ENCODE measurements at regions not wholly inside any gene's neighbourhood (a gene's known extent, or its start where the extent isn't known, plus 50 kb on each side); places are given as distances from the start of the nearest gene placed in this dataset.

DNA sequence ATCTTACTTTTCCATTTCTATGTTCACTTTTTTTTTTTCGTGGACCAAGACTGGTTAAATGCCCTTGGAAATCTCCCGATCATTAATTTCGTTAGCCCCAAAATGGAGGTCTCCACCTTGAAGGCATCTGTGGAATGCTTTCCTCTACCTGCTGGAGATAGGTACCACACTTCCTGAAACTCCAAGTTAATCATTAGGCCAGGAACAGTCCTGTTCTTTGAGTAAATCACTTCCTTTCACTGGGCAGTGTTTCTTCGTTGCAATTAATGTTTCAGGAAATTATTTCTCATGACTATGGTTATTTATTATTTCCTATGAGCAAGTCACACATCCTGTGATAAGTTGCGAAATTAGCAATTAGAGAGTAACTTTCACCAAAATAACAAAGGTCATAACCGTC, 225.2 kb upstream of the LYPLAL1 start:
- DNase-seq = no peak

DNA sequence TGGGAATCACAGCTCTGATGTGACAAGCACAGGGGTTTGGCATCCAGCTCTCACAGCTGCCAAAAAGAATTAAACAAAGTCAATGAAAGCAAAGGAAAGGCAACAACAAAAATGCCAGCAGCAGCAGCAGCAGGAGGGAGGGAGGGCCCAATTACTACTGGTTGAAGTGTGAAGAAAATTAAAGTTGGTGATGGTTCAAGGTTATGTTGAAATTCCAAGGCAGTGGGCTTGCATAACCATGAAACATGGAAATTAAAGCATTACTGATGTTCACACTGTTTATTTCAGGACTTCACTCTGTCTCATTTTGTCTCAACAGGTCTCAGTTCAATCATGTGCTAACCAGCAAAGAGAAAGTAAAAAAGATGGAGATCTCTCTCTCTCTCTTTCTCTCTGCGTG, 220.3 kb upstream of the LYPLAL1 start:
- DNase-seq = peak; percentile 30

DNA sequence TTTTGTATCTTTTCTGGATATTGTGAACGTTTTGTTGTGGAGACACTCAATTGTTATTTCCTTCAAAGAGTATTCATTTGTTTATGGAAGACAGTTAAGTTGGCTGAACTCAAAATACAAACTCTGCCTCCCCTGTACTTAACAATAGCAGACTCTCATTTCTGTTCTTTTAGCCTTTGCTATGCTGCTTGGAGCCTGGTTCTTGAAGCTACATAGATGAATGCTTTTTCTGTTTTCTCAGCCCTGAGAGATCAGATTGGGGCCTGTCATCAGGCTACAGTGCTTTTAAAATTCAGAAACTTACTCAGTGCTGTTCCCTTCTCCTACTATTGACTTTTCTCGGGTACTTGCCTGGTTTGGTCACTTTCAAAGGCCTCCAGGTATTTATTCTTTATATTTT, 215.7 kb upstream of the LYPLAL1 start:
- DNase-seq = no peak

DNA sequence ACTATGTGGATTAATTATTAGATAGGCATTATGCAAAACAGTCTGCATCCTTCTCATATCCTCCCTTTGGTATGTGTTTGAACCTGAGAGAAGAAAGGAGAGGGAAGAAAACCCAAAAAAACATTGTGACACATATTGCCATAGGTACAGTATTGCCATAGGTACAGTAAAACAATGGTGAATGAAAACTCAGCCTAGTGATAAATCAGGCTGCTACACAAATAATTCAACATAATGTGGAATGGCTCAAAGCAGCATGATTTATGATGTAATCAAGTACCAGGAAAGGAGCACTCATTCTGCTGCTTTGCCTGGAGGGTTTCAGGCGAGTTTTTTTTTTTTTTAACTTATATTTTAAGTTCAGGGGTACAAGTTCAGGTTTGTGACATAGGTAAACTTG, 213.9 kb upstream of the LYPLAL1 start:
- DNase-seq = no peak

DNA sequence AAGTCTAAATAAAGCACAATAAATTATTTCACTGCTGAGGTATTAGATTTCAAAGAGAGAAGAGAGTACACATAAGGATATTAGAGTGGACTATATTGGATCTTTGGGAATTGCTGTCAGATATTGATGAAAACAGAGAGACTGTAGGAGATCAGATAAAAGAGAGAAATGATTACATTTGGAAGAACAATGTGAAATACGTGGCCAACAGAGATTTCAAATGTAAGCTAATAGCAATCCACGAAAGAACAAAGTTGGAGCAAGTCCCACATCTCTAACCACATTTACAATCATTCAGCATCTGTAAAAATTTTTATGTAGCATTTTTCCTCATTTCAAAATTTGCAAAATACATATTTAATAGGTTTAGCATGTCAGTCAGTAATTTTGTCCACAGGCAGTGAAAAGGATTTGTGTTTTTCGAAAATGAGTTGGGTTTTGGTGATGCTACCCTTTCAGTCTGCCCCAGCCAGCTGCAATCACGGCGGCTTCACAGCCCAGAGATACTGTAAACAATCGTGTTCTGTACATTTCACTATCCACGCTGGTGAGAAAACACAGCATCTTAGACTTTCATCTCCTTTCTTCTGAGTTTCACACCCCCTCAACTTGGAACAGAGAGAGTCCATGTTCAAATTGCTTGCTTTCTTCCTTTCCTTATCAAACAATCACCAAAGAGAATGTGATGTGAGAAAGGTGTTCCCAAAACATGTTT, 209.1 kb upstream of the LYPLAL1 start:
- no peak for DNase-seq

DNA sequence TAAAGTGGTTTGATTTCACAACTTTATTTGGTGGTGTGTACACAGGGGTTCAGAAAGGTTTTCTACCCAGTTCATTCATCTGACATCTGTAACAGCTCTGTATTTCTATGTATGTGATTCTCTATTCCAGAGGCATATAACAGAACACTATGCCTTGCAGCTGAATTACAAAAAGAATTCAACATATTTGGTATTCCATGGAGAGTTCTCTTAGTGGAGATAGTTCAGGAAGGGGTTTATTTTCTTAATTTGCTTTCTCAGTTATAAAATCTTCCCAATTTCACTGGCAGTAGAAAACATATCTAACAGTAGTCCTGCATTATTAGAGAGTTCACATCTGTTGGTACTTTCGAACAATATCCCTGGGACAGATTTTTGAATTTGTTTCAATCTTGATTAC, 207.9 kb upstream of the LYPLAL1 start:
- DNase-seq = no peak

DNA sequence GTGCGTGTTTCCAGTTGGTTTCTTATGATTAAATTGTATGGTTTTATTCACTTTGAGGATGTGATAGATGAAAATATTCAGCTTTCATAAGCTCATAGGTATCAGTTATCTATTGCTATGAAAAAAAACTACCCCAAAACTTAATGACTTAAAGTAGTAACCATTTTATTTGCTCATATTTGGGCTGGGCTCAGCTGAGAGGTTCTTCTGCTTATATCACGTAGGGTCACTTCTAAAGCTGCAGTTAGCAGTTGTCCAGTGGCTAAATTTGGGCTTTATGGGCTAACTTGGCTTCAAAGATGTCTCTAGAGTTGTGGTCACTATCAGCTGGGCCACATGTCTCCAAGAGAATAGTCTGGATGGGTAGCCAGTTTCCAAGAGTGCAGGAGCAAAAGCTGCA, 206.4 kb upstream of the LYPLAL1 start:
- no peak for DNase-seq

DNA sequence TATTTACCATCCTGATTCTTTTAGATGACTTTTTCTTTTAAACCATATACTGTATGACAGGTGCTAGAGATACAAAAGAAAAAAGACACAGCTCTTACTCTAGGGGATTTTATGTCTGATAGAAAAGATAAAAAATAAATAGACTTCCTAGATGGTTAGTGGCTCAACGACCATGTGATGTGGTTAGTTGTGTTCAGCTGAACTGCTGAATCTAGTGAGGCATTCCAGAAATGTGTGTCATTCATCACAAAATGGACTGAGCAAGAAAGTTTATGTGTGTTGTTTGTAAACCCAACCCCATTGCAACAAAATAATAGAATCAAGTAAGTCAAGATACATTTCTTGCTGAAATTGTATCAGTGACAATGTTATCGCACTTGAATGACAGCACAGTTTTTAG, 205.8 kb upstream of the LYPLAL1 start:
- no peak for DNase-seq

DNA sequence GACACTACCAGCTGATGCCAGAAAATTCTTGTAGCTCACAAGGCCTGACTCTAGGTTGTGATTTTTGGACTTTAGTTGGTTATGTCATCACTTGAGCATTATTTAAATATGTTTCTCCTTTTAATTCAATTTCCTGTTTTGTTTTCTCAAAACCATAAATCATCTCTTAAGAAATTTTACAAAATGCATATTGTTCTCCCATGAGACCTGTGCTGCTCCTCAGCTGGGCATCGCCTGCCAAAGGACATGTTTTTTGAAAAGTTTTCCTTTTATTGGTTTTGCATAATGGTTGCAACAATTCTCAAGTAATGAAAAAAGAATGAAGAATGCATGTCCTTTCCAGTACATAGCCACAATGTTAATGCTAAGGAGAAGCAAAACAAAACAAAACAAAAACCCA, 204.7 kb upstream of the LYPLAL1 start:
- no peak for DNase-seq

DNA sequence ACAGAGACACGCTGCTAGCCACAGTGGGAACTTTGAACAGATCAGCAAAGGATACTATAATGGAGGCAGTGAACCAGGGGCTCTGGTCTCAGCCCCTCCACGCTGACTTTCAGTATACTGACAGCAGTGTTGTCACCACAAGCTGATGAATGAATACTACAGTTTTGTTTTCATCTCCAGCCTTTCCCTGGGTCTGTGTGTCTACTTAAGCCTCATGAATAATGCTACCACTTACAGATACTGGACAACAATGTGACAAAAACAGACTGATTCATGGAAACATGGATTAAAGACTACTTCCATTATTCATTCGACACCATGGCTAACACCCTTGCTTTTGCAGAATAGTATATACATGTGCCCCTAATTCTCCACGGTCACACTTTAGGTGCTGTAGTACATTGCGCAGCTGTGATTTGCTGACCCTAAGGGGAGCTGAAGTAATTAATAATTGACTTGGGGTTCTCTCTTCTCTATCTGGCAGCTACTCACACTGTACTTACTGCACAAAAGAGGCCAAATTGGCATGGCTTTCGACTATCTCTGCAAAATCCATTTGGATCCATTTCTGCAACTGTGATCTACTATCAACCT, 203.2 kb upstream of the LYPLAL1 start:
- DNase-seq = peak; percentile 26

DNA sequence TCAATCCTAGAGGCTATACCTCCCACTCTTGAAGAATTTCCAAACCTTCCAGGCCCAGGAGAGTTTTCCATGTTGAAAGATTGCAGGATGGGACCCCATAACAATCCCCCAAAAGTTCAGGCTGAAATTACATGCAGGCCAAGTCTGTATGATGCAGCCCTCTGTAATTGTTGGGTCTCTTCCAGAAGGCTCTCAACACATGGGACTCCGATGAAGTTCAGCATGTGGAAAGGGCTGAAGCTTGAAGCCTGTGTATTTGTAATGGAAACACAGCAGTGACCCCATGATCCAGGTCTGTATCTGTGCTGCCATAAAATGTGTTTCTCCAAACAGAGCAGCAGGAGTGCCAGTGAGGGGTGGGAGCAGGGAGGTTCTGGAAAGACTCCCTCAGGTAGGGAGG, 202.5 kb upstream of the LYPLAL1 start:
- peak; percentile 69 for DNase-seq

DNA sequence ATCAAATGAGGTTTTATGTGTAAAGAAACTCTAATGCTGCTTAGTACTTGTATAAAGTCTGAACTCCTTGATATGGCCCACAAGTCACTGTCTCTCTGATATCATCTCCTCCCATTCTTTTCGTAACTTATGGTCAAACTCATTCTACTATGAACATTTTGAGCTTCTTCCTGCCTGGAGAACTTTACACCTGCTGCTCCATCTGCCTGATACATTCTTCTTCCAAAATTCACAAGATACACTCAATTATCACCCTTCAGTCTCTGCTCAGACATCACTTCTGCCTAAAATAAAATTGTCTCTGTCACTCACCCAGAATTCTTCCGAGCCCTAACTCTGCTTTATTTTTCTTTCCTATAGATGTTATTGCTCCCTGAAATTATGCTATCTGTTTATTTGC, 192.8 kb upstream of the LYPLAL1 start:
- no peak for DNase-seq

DNA sequence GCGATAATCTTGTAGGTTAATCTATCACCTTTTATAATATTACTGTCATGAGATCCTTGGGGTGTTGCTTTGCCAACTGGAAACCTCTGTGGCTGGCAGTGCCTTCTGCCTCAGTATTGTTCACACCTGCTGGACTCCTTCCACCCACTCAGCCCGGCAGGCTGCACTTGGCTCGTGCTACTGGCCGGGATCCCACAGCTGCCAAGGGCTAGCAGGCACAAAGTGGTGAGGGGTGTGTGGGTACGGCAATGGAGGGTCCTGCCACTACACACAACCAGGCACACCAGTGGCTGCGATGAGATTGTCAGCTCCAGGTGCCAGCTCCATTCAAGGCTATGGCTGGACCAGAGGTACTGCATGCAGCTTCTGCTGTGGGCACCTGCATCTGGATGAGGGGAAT, 191.2 kb upstream of the LYPLAL1 start:
- no peak for DNase-seq

DNA sequence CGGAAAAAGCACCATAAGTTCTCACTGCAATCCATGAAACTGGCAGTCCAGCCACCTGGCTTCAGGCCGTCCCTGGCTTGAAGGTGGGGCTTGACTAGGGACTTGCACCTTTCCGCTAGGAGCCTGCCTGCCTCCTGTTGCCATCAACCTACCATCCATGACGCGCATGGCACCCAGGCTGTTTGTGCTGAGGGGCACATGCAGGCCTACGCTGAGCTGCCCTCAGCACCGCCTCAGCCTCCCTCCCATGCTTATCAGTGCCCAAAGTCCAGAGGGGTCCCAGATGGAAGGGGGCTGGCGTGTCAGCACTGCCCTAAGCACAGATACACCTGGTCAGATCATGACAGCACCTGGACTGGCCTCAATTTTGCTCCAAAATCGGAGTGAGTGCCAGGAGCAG, 190.2 kb upstream of the LYPLAL1 start:
- DNase-seq = no peak

DNA sequence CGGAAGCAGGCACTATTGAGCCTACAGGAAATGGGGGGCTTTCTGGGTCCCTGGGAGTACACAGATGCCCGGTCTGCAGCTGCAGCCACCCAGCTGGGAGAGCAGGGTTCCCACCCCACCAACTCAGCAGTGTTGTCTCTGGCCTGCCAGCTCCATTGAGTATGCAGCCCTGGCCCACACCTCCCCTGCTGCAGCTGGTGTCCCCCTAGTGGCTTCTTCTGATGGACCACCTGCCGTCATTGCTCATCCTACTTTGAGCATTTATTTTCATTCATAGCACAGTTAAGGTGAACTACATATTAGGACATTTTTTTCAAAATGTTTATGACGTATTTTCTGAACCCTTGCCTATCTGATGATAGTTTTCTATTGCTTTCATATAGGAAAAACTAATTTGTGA, 189.8 kb upstream of the LYPLAL1 start:
- DNase-seq = no peak

DNA sequence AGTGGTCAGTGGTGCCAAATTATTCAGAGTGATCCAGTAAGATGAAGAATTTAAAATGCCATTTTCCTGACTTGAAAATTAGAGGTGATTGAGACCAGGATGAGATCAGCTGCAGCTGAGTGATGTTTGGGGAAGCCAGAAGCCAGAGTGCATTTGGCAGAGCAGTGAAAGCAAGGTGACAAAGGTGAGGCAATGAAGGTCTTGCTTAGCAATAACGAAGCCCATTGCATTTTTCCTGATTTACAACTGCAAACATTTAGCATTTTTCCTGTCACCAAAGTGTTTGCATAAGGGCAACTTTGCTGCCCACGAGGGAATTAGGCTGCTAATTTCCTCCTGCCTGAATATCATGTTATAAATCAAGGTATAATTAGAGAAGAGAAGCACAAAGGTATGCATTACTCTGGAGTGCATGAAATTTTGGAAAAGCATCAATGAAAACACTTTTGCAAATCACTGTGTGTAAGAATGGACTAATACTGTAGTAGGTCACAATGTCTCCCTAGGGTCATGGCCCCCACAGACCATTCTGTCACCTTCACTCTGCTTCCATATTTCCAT, 188.2 kb upstream of the LYPLAL1 start:
- DNase-seq = no peak

DNA sequence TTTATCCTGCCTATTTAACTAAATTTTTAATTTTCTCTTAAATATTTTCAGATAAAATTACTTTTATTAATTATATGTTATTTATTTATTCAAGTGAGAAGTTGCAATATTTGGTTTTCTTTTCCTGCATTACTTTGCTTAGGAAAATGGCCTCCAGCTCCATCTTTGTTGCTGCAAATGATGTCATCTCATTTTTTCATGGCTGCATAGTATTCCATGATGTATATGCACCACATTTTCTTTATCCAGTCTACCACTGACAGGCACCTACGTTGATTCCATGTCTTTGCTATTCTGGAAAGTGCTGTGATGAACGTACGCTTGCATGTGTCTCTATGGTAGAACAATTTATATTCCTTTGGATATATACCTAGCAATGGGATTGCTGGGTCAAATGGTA, 186.9 kb upstream of the LYPLAL1 start:
- DNase-seq = no peak

DNA sequence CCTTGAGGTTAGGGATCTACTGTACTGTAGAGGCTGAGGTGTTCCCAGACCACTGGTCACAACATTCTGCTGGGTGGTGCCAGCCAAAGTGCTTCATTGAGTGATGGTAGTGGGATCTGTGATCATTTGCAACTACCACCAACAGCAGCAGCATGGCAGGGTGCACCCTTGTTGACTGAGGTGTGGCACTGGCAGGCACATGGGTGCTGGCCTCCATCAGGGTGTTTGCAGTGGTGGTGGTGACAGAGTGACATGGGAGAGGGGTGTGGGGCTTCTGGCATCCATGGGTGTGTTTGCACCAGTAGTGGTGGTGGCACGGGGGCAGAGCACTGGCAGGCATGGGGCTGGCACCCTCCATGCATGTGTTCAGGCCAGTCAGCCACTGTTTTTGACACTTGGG, 183.7 kb upstream of the LYPLAL1 start:
- no peak for DNase-seq

DNA sequence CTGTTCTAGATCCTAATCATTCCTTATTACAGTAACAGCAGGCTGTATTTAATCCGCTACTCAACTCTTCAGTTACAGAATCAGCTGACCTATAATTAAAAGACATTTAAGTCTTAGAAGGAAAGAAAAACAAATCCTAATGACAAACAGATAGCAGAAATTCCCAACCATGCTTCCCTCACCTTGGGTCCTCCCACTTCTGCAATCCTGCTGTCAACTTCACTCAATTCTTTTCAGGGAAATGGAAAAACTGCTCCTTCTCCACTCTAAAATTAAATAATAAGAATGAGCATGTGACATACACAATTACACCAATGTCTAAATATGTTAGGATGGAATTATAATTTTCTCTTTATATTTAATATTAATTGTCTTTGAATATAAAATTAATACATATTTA, 182.6 kb upstream of the LYPLAL1 start:
- no peak for DNase-seq

DNA sequence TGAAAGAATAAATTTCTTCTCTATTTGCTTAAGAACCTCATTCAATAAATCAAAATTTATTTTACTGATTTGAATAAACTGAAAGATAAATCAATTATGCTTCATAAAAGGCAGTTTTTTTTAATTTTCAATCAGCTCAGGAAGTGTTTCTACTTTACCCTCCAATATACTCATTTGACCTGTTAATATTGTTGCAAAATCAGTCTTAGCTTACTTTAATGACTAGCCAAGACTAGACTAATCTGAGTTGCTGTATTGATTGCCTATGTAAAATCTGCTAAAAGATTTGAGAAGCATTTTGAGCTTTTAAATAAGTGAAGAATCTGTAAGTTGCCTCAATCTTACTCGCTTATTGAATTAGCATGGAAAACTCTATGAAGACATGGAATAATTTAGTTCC, 179.1 kb upstream of the LYPLAL1 start:
- no peak for DNase-seq

DNA sequence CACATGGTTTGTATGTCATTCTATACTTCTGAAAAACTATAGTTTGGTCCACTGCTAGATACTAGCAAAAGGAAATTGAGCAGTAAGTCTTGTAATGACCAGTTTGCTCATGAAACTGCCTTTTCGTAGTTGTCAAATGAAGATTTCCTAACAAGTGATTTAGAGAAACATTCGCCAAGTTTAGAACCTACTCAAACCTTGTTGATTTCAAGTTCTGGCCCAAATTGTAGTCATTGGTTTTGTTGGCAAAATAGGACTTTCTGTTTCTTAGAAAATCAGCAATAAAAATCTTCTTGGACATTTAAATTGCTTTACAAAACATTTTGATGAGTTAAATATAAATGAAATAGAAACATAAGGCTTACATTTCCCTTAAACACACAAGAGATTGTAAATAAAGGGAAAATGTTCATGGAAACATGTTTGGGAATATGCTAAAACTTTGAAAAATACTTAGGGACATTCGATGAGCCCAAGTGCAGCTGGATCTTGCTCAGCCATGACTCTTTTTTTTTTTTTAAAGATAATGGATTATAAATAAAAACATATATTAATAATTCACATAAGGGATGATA, 178.5 kb upstream of the LYPLAL1 start:
- DNase-seq = no peak

DNA sequence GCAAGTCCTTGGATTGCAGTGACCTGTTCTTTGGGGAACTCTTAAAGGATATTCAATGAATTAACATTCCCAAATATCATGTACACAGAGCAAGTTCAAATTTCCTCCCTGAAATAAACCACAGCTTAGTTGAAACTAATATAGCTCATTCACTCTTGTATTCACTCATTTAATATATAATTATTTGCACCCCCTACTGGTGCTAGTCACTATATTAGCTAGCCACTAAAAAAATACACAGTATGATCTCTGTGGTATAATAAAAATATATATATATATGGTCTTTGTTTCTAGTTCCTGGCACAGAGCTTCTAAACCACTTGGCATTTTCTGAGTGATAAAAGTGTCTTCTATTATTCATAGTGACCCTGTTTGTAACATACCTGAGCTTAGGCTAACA, 177.3 kb upstream of the LYPLAL1 start:
- no peak for DNase-seq

DNA sequence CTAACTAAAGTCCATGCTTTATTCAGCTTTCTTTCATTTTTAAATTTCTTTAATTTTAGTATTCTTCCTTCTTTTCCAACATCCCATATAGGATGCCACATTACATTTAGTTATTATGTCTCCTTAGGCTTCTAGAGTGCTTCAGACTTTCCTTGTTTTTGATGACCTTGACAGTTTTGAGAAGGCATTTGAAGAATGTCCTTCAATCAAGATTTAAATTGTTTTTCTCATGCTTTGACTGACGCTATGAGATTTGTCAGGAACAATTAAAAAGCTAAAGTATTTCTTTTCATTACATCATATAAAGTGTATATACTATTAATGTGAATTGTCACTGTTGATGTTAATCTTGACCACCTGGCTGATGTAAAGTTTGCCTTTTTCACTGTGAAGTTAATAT, 173.7 kb upstream of the LYPLAL1 start:
- no peak for DNase-seq

DNA sequence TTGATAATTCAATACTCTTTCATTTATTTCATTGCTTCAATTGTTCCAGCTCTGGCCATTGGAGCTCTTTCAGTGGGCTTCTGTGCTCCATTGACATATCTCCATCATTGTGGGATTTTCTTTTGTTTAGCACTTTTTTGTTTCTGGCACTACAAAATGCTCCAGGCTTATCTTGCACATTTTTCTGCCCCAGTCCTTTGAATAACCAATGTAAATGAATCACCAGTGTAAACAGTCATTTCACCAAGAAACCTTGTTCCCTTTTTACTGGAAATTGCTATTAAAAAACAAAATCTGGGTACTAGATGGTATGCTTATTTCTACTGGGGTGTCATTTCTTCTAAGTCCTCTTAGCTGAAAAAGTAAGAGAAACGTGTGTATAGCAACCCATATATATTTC, 173.0 kb upstream of the LYPLAL1 start:
- no peak for DNase-seq

DNA sequence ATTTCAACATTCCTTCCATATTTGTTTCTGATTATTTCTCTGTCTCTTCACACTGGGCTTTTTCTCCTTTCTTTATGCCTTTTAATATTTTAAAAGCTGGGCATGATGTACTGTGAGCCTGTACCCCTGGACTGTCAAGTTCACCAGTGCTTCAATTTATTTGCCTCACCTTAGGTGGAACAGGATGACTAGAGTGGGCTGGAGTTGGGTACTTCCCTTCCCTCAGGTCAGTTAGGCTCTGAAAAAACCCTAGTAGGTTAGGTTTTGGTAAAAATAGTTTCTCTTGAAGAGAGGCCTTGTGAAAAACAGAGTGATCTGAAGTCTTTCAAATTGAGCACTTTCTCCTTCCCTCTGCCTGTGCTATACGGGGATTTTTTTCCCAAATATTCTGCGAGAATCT, 163.0 kb upstream of the LYPLAL1 start:
- DNase-seq = no peak
